Pancreas (tissue), 10 donors: ENCODE measurements at regions not wholly inside any gene's neighbourhood (a gene's known extent, or its start where the extent isn't known, plus 50 kb on each side); places are given as distances from the start of the nearest gene placed in this dataset.

ENCODE experiments used
- ATAC-seq, 4 donors: fragments of 200-7000 bp; cut with Tn5 transposase; one replicate each; pipeline versions ENCODE4 v1.8.0 to v1.9.1; 2020; ENCODE audit warnings: mild to moderate bottlenecking in 4 of 4, moderate library complexity in 4 of 4
- DNase-seq, 6 donors: peaks; one replicate each; pipeline ENCODE4 v3.0.0-alpha.2; 2020
- FAIRE-seq: peaks from 2 replicates; lab custom pipeline; 2012; peaks lifted over from hg19 to GRCh38; lab: Jason Lieb, UNC
- H3K27ac ChIP-seq, 4 donors: fragments of 200-600 bp; sonication (generic); 1 replicate in 3 of 4; 2 replicates in 1 of 4; pipeline versions ENCODE4 v1.5.0 to v1.8.0; 2020
- H3K27me3 ChIP-seq, 4 donors: fragments of 200-600 bp; one replicate each; pipeline ENCODE4 v1.8.0; 2021
- H3K36me3 ChIP-seq, 3 donors: fragments of 200-600 bp; sonication (generic) in 1 of 3; one replicate each; pipeline versions ENCODE4 v1.5.0 to v1.8.0; 2020 to 2021
- H3K4me1 ChIP-seq, 3 donors: fragments of 200-600 bp; one replicate each; pipeline ENCODE4 v1.8.0; 2021
- H3K4me3 ChIP-seq, 4 donors: fragments of 200-600 bp; sonication (generic) in 2 of 4; one replicate each; pipeline versions ENCODE4 v1.5.0 to v1.8.0; 2020 to 2021
- H3K9me3 ChIP-seq, 4 donors: fragments of 200-600 bp; one replicate each; pipeline ENCODE4 v1.8.0; 2021
- CTCF ChIP-seq, 4 donors: fragments of 200-600 bp; sonication (generic) in 3 of 4; IDR thresholded peaks; one replicate each; pipeline versions ENCODE4 v1.5.0 to v1.8.0; 2021; ENCODE audit warnings: antibody characterized with exemption in 4 of 4
- WGBS, 2 donors: extraction: QIAGEN DNeasy Blood & Tissue Kit; methylation state at CpG; one replicate each; pipeline ENCODE4 v1.1.7; 2013; 5-methylcytosine and 5-hydroxymethylcytosine counted together
- intact Hi-C, 3 donors: fragments of 100-400 bp; cut with DNase I; formaldehyde crosslinking; loops; one replicate each; pipeline versions ENCODE4 v1.11.1 to v1.14.2; 2022
- donor health status: healthy with polysubstance abuse.
- donor health status: DM: no; HTN: no; CAD: no; lungs with moderate emphysema.
- donor health status: DM: no; HTN: no; CAD: no.
- donor health status: control.
- donor health status: control.
- donor health status: Bipolar disorder and iron deficiency.
- donor health status: DM: yes; HTN: yes; CAD: no.
- donor health status: DM: no; HTN: no; CAD: no.
- donor health status: DM: no; HTN: no; CAD: no.
- donor health status: DM: yes; HTN: yes; CAD: no.

DNA sequence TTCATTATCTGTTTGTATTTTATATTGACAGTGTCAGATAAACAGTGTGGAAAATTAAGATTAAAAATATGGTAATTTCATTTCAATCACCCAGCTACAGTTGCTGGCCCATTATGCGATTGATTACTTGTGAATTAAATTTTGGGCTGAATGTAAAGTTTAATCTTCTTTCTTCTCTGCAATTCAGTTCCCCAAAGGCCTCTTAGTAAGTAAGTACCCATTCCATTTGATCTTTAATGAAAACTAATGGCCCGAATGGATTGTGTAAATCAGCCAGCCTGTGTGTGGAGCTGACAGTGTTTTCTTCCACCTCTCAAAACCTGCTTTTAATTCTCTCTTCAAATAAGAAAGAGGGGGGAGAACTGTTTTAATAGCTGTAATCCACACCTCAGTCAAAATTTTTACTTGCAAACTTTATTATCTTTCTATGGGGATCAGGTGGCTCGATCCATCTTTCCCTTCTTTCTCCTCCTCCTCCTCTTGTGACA lies 307.1 kb downstream of the IL20RB start:
- Histone ChIP-seq H3K9me3 (no peaks in the 10 kb centered on the region), H3K27ac (no peak overlapping the region), H3K4me1 (no peaks in the 10 kb centered on the region), H3K36me3 (no peaks in the 10 kb centered on the region), H3K4me3 (no peak overlapping the region), H3K27me3 (no peaks in the 10 kb centered on the region)
- no peak for DNase-seq
- no peak for FAIRE-seq
- intact Hi-C loops = no loop called here
- no peak for ATAC-seq
- 36 to 38% methylated on average over 3 of the region's 3 CpGs for WGBS, 2 donors
- no peak for TF ChIP-seq CTCF (IDR thresholded peaks at IDR 0.05)

- intact Hi-C loops = no loop called here
- ATAC-seq (no peak), FAIRE-seq (no peak), DNase-seq (no peak)
- no peak for TF ChIP-seq CTCF (IDR thresholded peaks at IDR 0.05)
- H3K4me1 ChIP-seq = no peaks in the 10 kb centered on the region
- H3K36me3 ChIP-seq = no peaks in the 10 kb centered on the region
- H3K27me3 ChIP-seq = no peaks in the 10 kb centered on the region
- H3K9me3 ChIP-seq = no peaks in the 10 kb centered on the region
- H3K4me3 ChIP-seq = no peak overlapping the region
- H3K27ac ChIP-seq = no peak overlapping the region
These were observed 325.1 kb downstream of the IL20RB start for GRCh38 chr3:137282871-137283270.

- DNase-seq (no peak), ATAC-seq (no peak), FAIRE-seq (no peak)
- no peak overlapping the region for H3K4me3 ChIP-seq
- intact Hi-C loops = no loop called here
- TF ChIP-seq CTCF (IDR thresholded peaks at IDR 0.05) = no peak
- no peak overlapping the region for H3K27ac ChIP-seq
- 51 to 67% methylated on average over 2 of the region's 2 CpGs for WGBS, 2 donors
- no peaks in the 10 kb centered on the region for H3K36me3 ChIP-seq
- peaks cover 0 to under 1% (median 0%) of the 10 kb centered on the region in 4 donors for H3K27me3 ChIP-seq
- H3K9me3 ChIP-seq = no peaks in the 10 kb centered on the region
- no peaks in the 10 kb centered on the region for H3K4me1 ChIP-seq
These were observed 328.1 kb downstream of the IL20RB start for GRCh38 chr3:137285924-137286323.

- no peak overlapping the region for H3K4me3 ChIP-seq
- H3K9me3 ChIP-seq = no peaks in the 10 kb centered on the region
- 79 to 88% methylated on average over 1 of the region's 1 CpG for WGBS, 2 donors
- peaks cover 0 to 4% (median 0%) of the 10 kb centered on the region in 4 donors for H3K27me3 ChIP-seq
- no peaks in the 10 kb centered on the region for H3K36me3 ChIP-seq
- DNase-seq (no peak), ATAC-seq (no peak), FAIRE-seq (no peak)
- intact Hi-C loops = no loop called here
- TF ChIP-seq CTCF (IDR thresholded peaks at IDR 0.05) = no peak
- no peaks in the 10 kb centered on the region for H3K4me1 ChIP-seq
- no peak overlapping the region for H3K27ac ChIP-seq
These were observed 335.3 kb downstream of the IL20RB start for GRCh38 chr3:137293086-137293485.

GRCh38 chr3:137294139-137294538 lies 336.4 kb downstream of the IL20RB start:
- H3K4me1 ChIP-seq = no peaks in the 10 kb centered on the region
- H3K27ac ChIP-seq = no peak overlapping the region
- TF ChIP-seq CTCF (IDR thresholded peaks at IDR 0.05) = no peak
- no peak for FAIRE-seq
- no peak overlapping the region for H3K4me3 ChIP-seq
- ATAC-seq = no peak
- 74 to 78% methylated on average over 5 of the region's 5 CpGs for WGBS, 2 donors
- no peak for DNase-seq
- peaks cover 0 to 4% (median 0%) of the 10 kb centered on the region in 4 donors for H3K27me3 ChIP-seq
- H3K9me3 ChIP-seq = no peaks in the 10 kb centered on the region
- no peaks in the 10 kb centered on the region for H3K36me3 ChIP-seq
- intact Hi-C loops = no loop called here
